Panc1 (cell line): ENCODE measurements at regions not wholly inside any gene's neighbourhood (a gene's known extent, or its start where the extent isn't known, plus 50 kb on each side); places are given as distances from the start of the nearest gene placed in this dataset.
A peak's percentile ranks its signal among the peaks of the same experiment; 100 is the strongest.

ENCODE experiments used
- ATAC-seq: fragments of 200-7000 bp; cut with Tn5 transposase; 2 replicates; pipeline ENCODE4 v1.9.1; 2020; ENCODE audit warnings: mild to moderate bottlenecking, moderate library complexity
- BruUV-seq: library from RNA; stranded (reverse); fragments of 400-500 nt; replicated peaks from 2 replicates; lab custom pipeline; 2021; lab: Mats Ljungman, UMichigan
- CTCF ChIA-PET: fragments of 300-600 bp; sonication (Branson Sonifier 250); formaldehyde crosslinking; loops from one replicate; lab custom pipeline; 2022; ENCODE audit warnings: antibody characterized with exemption; lab: Charles Lee
- POLR2A ChIA-PET: fragments of 300-600 bp; sonication (Branson Sonifier 250); formaldehyde crosslinking; loops from one replicate; lab custom pipeline; 2022; ENCODE audit warnings: antibody characterized with exemption; lab: Charles Lee
- DNase-seq: peaks from one replicate; pipeline ENCODE4 v3.0.0-alpha.2; 2010; ENCODE audit warnings: low read depth, low spot score
- H3K27ac ChIP-seq: 2 replicates; pipeline ENCODE4 v1.5.1; 2011; ENCODE audit warnings: mild to moderate bottlenecking, low read length, inconsistent platforms
- H3K27me3 ChIP-seq: fragments of 200-500 bp; sonication (Bioruptor generic); 2 replicates; pipeline ENCODE4 v1.6.0; 2014; ENCODE audit warnings: low read length, inconsistent platforms; ENCODE audit not compliant: control insufficient read depth, insufficient read depth
- H3K36me3 ChIP-seq: fragments of 200-500 bp; sonication (Bioruptor generic); 2 replicates; pipeline ENCODE4 v1.5.1; 2014; ENCODE audit warnings: inconsistent platforms, mild to moderate bottlenecking, low read length, moderate library complexity; ENCODE audit not compliant: control insufficient read depth, insufficient read depth
- H3K4me1 ChIP-seq: 2 replicates; pipeline ENCODE4 v1.5.1; 2011; ENCODE audit warnings: inconsistent platforms, mild to moderate bottlenecking, low read length, moderate library complexity; ENCODE audit not compliant: control insufficient read depth, insufficient read depth
- H3K4me3 ChIP-seq, 2 experiments: 2 replicates each; pipeline ENCODE4 v1.5.1; 2011 to 2012; ENCODE audit warnings: low read depth in 2 of 2, low read length in 2 of 2, mild to moderate bottlenecking in 2 of 2, inconsistent platforms in 1 of 2, moderate library complexity in 1 of 2
- H3K9me3 ChIP-seq: fragments of 200-500 bp; sonication (Bioruptor generic); 2 replicates; pipeline ENCODE4 v1.5.1; 2014; ENCODE audit warnings: low read depth, mild to moderate bottlenecking, inconsistent platforms, low read length, moderate library complexity; ENCODE audit not compliant: control insufficient read depth, insufficient read depth
- CTCF ChIP-seq: fragments of 450-650 bp; IDR thresholded peaks from 2 replicates; pipeline ENCODE4 v1.5.1; 2017; ENCODE audit warnings: mild to moderate bottlenecking
- REST ChIP-seq, 2 experiments: IDR thresholded peaks; 2 replicates each; pipeline ENCODE4 v1.6.1; 2011 to 2012; ENCODE audit warnings: low read depth in 2 of 2, control low read depth in 1 of 2, low read length in 1 of 2, mild to moderate bottlenecking in 1 of 2, moderate library complexity in 1 of 2; ENCODE audit not compliant: insufficient read depth in 1 of 2
- SIN3A ChIP-seq: IDR thresholded peaks from 2 replicates; pipeline ENCODE4 v1.6.1; 2012; ENCODE audit warnings: low read depth, mild to moderate bottlenecking, low read length, moderate library complexity, borderline replicate concordance; ENCODE audit not compliant: insufficient read depth
- TCF7L2 ChIP-seq: IDR thresholded peaks from 2 replicates; pipeline ENCODE4 v1.6.1; 2011; ENCODE audit warnings: mild to moderate bottlenecking, low read depth, low read length, inconsistent platforms
- in situ Hi-C: cut with HindIII; loops from 2 replicates; pipeline ENCODE4 v1.10.0; 2016; ENCODE audit warnings: low sequenced_read_pairs, low pct_unique_long_range_greater_than_20kb
- intact Hi-C: fragments of 100-400 bp; cut with micrococcal nuclease; formaldehyde crosslinking; loops from one replicate; pipeline ENCODE4 v1.10.0; 2022; ENCODE audit not compliant: unreplicated experiment

- intact Hi-C loops: loop anchor here (2.0 to 10.0 kb wide), 2 partner anchors 21 to 417 kb away; partner anchors contain the start of gene ISL1
- CTCF ChIA-PET: interaction anchor here (0.6 to 0.7 kb wide), 3 partner anchors 51 to 1981 kb away, joined by 3 read pairs; no protein-coding TSS in a partner anchor
- no peaks in the 10 kb centered on the region for H3K36me3 ChIP-seq
- BruUV-seq: no TSS peak
- ATAC-seq: peak; percentile 70
- POLR2A ChIA-PET: interaction anchor here (0.5 kb wide), 1 partner anchor 345 kb away, joined by 6 read pairs; no protein-coding TSS in a partner anchor
- peaks cover 11% of the 10 kb centered on the region; the same call in 1 of the 2 replicates for H3K4me1 ChIP-seq
- peak overlapping the region; percentile 35 to 50 for H3K4me3 ChIP-seq
- no peaks in the 10 kb centered on the region for H3K9me3 ChIP-seq
- TF ChIP-seq SIN3A (no peak), REST (IDR thresholded peaks at IDR 0.05; ENCODE audit: insufficient read depth in 1 of 2, low read depth in 2 of 2, low read length in 1 of 2) (no peak), CTCF (no peak)
- in situ Hi-C loops: no loop called here
- H3K27ac ChIP-seq: no peak overlapping the region
- H3K27me3 ChIP-seq: peaks cover 34% of the 10 kb centered on the region
- no peak for DNase-seq
These were observed 301.3 kb downstream of the PARP8 start for GRCh38 chr5:50967563-50968355.

GRCh38 chr5:50968356-50969149 is 302.1 kb downstream of the PARP8 start:
- CTCF ChIA-PET: interaction anchor here (0.6 to 0.7 kb wide), 3 partner anchors 50 to 1980 kb away, joined by 3 read pairs; no protein-coding TSS in a partner anchor
- no peak overlapping the region for H3K27ac ChIP-seq
- peaks cover 11% of the 10 kb centered on the region; the same call in 1 of the 2 replicates for H3K4me1 ChIP-seq
- no TSS peak for BruUV-seq
- H3K9me3 ChIP-seq: no peaks in the 10 kb centered on the region
- in situ Hi-C loops (no loop called here), intact Hi-C loops (loop anchor here (2.0 to 10.0 kb wide), 2 partner anchors 20 to 416 kb away; partner anchors contain the start of gene ISL1)
- POLR2A ChIA-PET: no interaction called here
- peaks cover 36% of the 10 kb centered on the region for H3K27me3 ChIP-seq
- ATAC-seq (no peak), DNase-seq (no peak)
- no peak for TF ChIP-seq TCF7L2
- no peak for TF ChIP-seq REST (IDR thresholded peaks at IDR 0.05; ENCODE audit: insufficient read depth in 1 of 2, low read depth in 2 of 2, low read length in 1 of 2)
- no peak for TF ChIP-seq CTCF
- TF ChIP-seq SIN3A: no peak
- H3K36me3 ChIP-seq: no peaks in the 10 kb centered on the region
- H3K4me3 ChIP-seq: peak overlapping the region; percentile 35 to 50; a peak in 3 of 4 replicates
